Ishikawa (cell line): ENCODE measurements at regions not wholly inside any gene's neighbourhood (a gene's known extent, or its start where the extent isn't known, plus 50 kb on each side); places are given as distances from the start of the nearest gene placed in this dataset.

Source experiments
- EGR1 ChIP-seq: IDR thresholded peaks from 2 replicates; pipeline ENCODE4 v1.6.1; 2012
- MAX ChIP-seq: IDR thresholded peaks from 2 replicates; pipeline ENCODE4 v1.6.1; 2012

DNA sequence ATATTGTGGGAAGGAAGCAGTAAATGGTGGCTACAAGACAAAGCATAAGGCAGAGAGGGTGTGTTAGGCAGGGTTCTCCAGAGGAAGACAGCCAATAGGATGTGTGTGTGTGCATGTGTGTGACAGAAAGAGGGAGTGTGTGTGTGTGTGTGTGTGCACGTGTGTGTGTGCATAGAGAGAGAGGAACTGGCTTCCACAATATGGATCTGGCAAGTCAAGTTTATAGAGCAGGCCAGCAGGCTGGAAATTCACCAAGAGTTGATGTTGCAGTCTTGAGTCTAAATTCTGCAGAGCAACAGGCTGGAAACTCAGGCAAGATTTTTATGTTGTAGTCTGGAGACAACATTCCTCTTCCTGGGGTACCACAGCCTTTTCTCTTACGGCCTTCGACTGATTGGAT, 374.0 kb downstream of the TNS3 start:
- TF ChIP-seq EGR1 (no peak), MAX (no peak)
